Transverse colon (tissue), 4 donors: ENCODE measurements at regions not wholly inside any gene's neighbourhood (a gene's known extent, or its start where the extent isn't known, plus 50 kb on each side); places are given as distances from the start of the nearest gene placed in this dataset.

Experiments used
- DNase-seq: peaks from one replicate; pipeline ENCODE4 v3.0.0-alpha.2; 2019
- H3K27ac ChIP-seq, 4 donors: fragments of 200-600 bp; sonication (generic); 2 replicates each; pipeline ENCODE4 v1.5.1; 2016 to 2018; ENCODE audit warnings: inconsistent platforms in 4 of 4
- H3K27me3 ChIP-seq: fragments of 200-600 bp; sonication (generic); 2 replicates; pipeline ENCODE4 v1.5.1; 2017; ENCODE audit warnings: inconsistent platforms
- H3K36me3 ChIP-seq, 4 donors: fragments of 200-600 bp; sonication (generic); 2 replicates each; pipeline ENCODE4 v1.5.1; 2017 to 2019; ENCODE audit warnings: inconsistent platforms in 4 of 4
- H3K4me1 ChIP-seq, 4 donors: fragments of 200-600 bp; sonication (generic); 2 replicates each; pipeline ENCODE4 v1.5.1; 2017 to 2020; ENCODE audit warnings: inconsistent platforms in 4 of 4
- H3K4me3 ChIP-seq, 4 donors: fragments of 200-600 bp; sonication (generic); 1 replicate in 1 of 4; 2 replicates in 3 of 4; pipeline versions ENCODE4 v1.5.1 to v1.6.1; 2017 to 2019; ENCODE audit warnings: inconsistent platforms in 4 of 4
- H3K9me3 ChIP-seq, 2 donors: fragments of 200-600 bp; sonication (generic); 2 replicates each; pipeline ENCODE4 v1.5.1; 2017 to 2019; ENCODE audit warnings: inconsistent platforms in 2 of 2
- CTCF ChIP-seq, 5 experiments: fragments of 200-600 bp in 3 of 5; fragments of 450-650 bp in 2 of 5; sonication (generic) in 3 of 5; IDR thresholded peaks; 1 replicate in 2 of 5; 2 replicates in 3 of 5; pipeline ENCODE4 v1.5.1; 2016 to 2017; ENCODE audit warnings: antibody characterized with exemption in 5 of 5, inconsistent platforms in 3 of 5, mild to moderate bottlenecking in 2 of 5, moderate library complexity in 1 of 5
- EP300 ChIP-seq: sonication (generic); formaldehyde crosslinking; IDR thresholded peaks from one replicate; pipeline ENCODE4 v1.6.1; 2017; ENCODE audit warnings: antibody characterized with exemption, low read depth
- POLR2A ChIP-seq: fragments of 450-650 bp; IDR thresholded peaks from one replicate; pipeline ENCODE4 v1.6.1; 2016; ENCODE audit warnings: antibody characterized with exemption, mild to moderate bottlenecking, moderate library complexity
- POLR2AphosphoS5 ChIP-seq, 3 donors: sonication (generic); formaldehyde crosslinking; IDR thresholded peaks; one replicate each; pipeline ENCODE4 v1.6.1; 2016; ENCODE audit warnings: antibody characterized with exemption in 3 of 3
- WGBS, 2 donors: methylation state at CpG; one replicate each; pipeline ENCODE4 v1.1.5; 2018; ENCODE audit warnings: low coverage in 1 of 2; 5-methylcytosine and 5-hydroxymethylcytosine counted together
- in situ Hi-C, 4 donors: fragments of 200-750 bp; cut with MboI; loops; one replicate each; pipeline versions ENCODE4 v1.15.0 to v1.15.1; 2017; ENCODE audit warnings: low sequenced_read_pairs in 3 of 4, low pct_ligation_motif_present in 1 of 4, low pct_unique_long_range_greater_than_20kb in 1 of 4
- intact Hi-C: fragments of 100-400 bp; cut with DNase I; formaldehyde crosslinking; loops from one replicate; pipeline ENCODE4 v1.15.1; 2023; ENCODE audit warnings: low total_unique reads

DNA sequence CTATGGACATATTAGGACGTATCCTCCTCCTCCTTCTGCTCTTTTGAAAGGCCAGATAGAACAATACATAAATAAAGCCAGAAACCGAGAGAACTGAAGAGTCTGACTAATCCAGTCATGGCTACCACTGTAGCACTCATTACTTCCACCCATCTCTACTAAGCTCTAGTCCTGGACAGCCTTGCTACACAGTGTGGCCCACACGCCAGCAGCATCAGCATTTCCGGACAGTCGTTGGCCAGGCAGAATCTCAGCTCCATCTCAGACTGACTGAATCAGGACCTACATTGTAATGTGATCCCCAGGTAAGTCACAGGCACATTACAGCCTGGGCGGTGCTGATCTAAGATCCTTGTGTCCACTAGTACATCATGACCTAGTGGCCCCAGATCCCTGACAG lies 182.9 kb downstream of the DRD1 start:
- Histone ChIP-seq H3K9me3 (no peaks in the 10 kb centered on the region), H3K27ac (no peak overlapping the region), H3K4me3 (no peak overlapping the region), H3K36me3 (no peaks in the 10 kb centered on the region), H3K27me3 (no peaks in the 10 kb centered on the region), H3K4me1 (no peaks in the 10 kb centered on the region)
- intact Hi-C loops = no loop called here
- in situ Hi-C loops = no loop called here
- TF ChIP-seq POLR2AphosphoS5 (IDR thresholded peaks at IDR 0.05) (no peak), EP300 (no peak), CTCF (IDR thresholded peaks at IDR 0.05) (no peak), POLR2A (no peak)
- no peak for DNase-seq
- WGBS, 2 donors = 42 to 77% methylated on average over 2 to 6 of the region's 6 CpGs

DNA sequence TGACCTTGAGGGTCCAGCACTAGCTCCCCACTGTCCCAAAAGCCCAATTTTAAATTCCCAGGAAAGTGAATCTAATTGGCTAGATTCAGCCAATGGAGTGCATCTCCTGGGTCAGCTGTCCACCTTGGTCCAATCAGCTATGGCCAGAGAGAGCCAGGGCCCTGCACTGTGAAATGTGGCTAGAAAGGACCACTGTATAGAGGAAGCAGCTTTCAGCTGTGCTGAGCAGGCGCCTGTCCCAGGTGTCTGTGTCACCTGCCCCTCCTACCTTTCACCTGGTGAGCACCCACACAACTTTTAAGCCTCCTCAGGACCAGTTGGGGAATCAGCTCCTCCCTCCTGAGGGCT lies 186.2 kb downstream of the DRD1 start:
- TF ChIP-seq POLR2A (no peak), CTCF (IDR thresholded peaks at IDR 0.05) (no peak), EP300 (no peak), POLR2AphosphoS5 (IDR thresholded peaks at IDR 0.05) (no peak)
- no peaks in the 10 kb centered on the region for H3K27me3 ChIP-seq
- intact Hi-C loops = no loop called here

GRCh38 chr5:175257128-175257846 lies 186.7 kb downstream of the DRD1 start:
- H3K9me3 ChIP-seq = no peaks in the 10 kb centered on the region
- no peaks in the 10 kb centered on the region for H3K36me3 ChIP-seq
- 65 to 66% methylated on average over 4 of the region's 4 CpGs for WGBS, 2 donors
- in situ Hi-C loops = no loop called here
- H3K27ac ChIP-seq = no peak overlapping the region
- TF ChIP-seq POLR2A = no peak
- TF ChIP-seq POLR2AphosphoS5 (IDR thresholded peaks at IDR 0.05) = no peak
- no peak for TF ChIP-seq CTCF (IDR thresholded peaks at IDR 0.05)
- TF ChIP-seq EP300 = no peak
- no peak overlapping the region for H3K4me3 ChIP-seq
- intact Hi-C loops = no loop called here
- peaks cover 0 to 3% (median 0%) of the 10 kb centered on the region in 4 donors for H3K4me1 ChIP-seq
- DNase-seq = no peak
- H3K27me3 ChIP-seq = no peaks in the 10 kb centered on the region

More for the DNA sequence above, 186.2 kb downstream of the DRD1 start:
- in situ Hi-C loops = no loop called here
- H3K36me3 ChIP-seq = no peaks in the 10 kb centered on the region
- no peak for DNase-seq
- peaks cover 0 to 3% (median 0%) of the 10 kb centered on the region in 4 donors for H3K4me1 ChIP-seq
- H3K4me3 ChIP-seq = no peak overlapping the region
- H3K27ac ChIP-seq = no peak overlapping the region
- 75% methylated on average over 1 of the region's 1 CpG; no CpG with 5 or more reads in 1 of the 2 donors for WGBS, 2 donors
- no peaks in the 10 kb centered on the region for H3K9me3 ChIP-seq

- intact Hi-C loops (no loop called here), in situ Hi-C loops (no loop called here)
- peak in 1 of 3 donors; percentile 7 for TF ChIP-seq POLR2AphosphoS5 (IDR thresholded peaks at IDR 0.05)
- TF ChIP-seq CTCF (IDR thresholded peaks at IDR 0.05) = no peak
- H3K4me3 ChIP-seq = no peak overlapping the region
- no peaks in the 10 kb centered on the region for H3K36me3 ChIP-seq
- H3K27ac ChIP-seq = peak overlapping the region in 3 of 4 donors; percentile 34 to 47 (median 46)
- H3K4me1 ChIP-seq = peaks cover 0 to 3% (median 0%) of the 10 kb centered on the region in 4 donors
- 32% methylated on average over 1 of the region's 1 CpG; no CpG with 5 or more reads in 1 of the 2 donors for WGBS, 2 donors
- no peaks in the 10 kb centered on the region for H3K9me3 ChIP-seq
- DNase-seq = no peak
- no peaks in the 10 kb centered on the region for H3K27me3 ChIP-seq
Measured at GRCh38 chr5:175254155-175254554, 189.8 kb downstream of the DRD1 start.
